ENCODE measurements at regions not wholly inside any gene's neighbourhood (a gene's known extent, or its start where the extent isn't known, plus 50 kb on each side); places are given as distances from the start of the nearest gene placed in this dataset.

GRCh38 chr15:77869021-77869895 lies 208.3 kb downstream of the TBC1D2B start:
- Histone ChIP-seq H3K4me2 (ENCODE audit: insufficient read depth in 1 of 2, low read depth in 2 of 2, low read length in 2 of 2) (no peak overlapping the region), H4K8ac (ENCODE audit: extremely low read depth, insufficient read depth, low read length) (no peak overlapping the region; the same call in 1 of the 2 replicates), H2AK5ac (ENCODE audit: low read depth, low read length) (no peak overlapping the region), H3K4ac (replicated peaks; ENCODE audit: insufficient read length, low read depth, low read length) (no peak overlapping the region), H3K79me1 (ENCODE audit: low read depth, low read length) (no peaks in the 10 kb centered on the region), H3K27ac (ENCODE audit: low read depth, low read length) (no peak overlapping the region), H3K23ac (ENCODE audit: insufficient read length) (no peak overlapping the region), H2BK120ac (replicated peaks; ENCODE audit: low read depth, low read length) (no peak overlapping the region), H3K4me3 (ENCODE audit: extremely low read depth in 1 of 4, insufficient read depth in 2 of 4, low read depth in 3 of 4, low read length in 4 of 4) (no peak overlapping the region), H3K14ac (ENCODE audit: insufficient read length) (no peak overlapping the region), H3K4me1 (replicated peaks in 1 of 4; ENCODE audit: control insufficient read depth in 3 of 4, insufficient read depth in 4 of 4, low read length in 3 of 4) (peaks cover 0 to 5% (median 2%) of the 10 kb centered on the region in 4 experiments; a peak in 3 of 7 replicates), H3K9ac (replicated peaks in 1 of 4; ENCODE audit: extremely low read depth in 1 of 4, low read depth in 3 of 4, low read length in 3 of 4) (no peak overlapping the region), H3K56ac (replicated peaks; ENCODE audit: insufficient read length, low read depth, low read length) (no peak overlapping the region), H2BK20ac (ENCODE audit: low read length) (no peak overlapping the region), H4K5ac (ENCODE audit: insufficient read length, low read depth, low read length) (no peak overlapping the region), H3K9me3 (ENCODE audit: insufficient read depth in 2 of 2, low read depth in 1 of 2, low read length in 1 of 2) (no peaks in the 10 kb centered on the region), H2AFZ (ENCODE audit: low read length) (no peak overlapping the region), H3K18ac (ENCODE audit: extremely low read depth, low read length) (no peak overlapping the region), H3K27me3 (replicated peaks in 1 of 4; ENCODE audit: control insufficient read depth in 3 of 4, extremely low read depth in 1 of 4, insufficient read depth in 3 of 4, low read length in 3 of 4) (0 out of 7 replicates have a peak, but pooled peaks cover 0 to 2% (median 0%) of the 10 kb centered on the region in 4 experiments), H3K79me2 (ENCODE audit: control insufficient read depth in 1 of 2, insufficient read depth in 2 of 2, low read length in 2 of 2) (no peaks in the 10 kb centered on the region), H3K23me2 (ENCODE audit: low read depth, low read length) (no peaks in the 10 kb centered on the region), H4K91ac (replicated peaks; ENCODE audit: insufficient read length, low read length) (no peak overlapping the region), H2BK12ac (ENCODE audit: low read depth, low read length) (no peak overlapping the region), H3K36me3 (ENCODE audit: control insufficient read depth in 2 of 4, insufficient read depth in 4 of 4, low read length in 3 of 4) (no peaks in the 10 kb centered on the region), H2BK15ac (ENCODE audit: low read length) (no peak overlapping the region), H4K20me1 (replicated peaks in 1 of 2; ENCODE audit: control insufficient read depth in 1 of 2, insufficient read depth in 2 of 2, low read length in 2 of 2) (no peaks in the 10 kb centered on the region), H2BK5ac (ENCODE audit: low read depth, low read length) (no peak overlapping the region)
- WGBS, 2 experiments (ENCODE audit: extremely low coverage in 1 of 2, insufficient coverage in 1 of 2, insufficient read length in 1 of 2, insufficient replicate concordance in 2 of 2, low coverage in 1 of 2, low lambda C conversion rate in 2 of 2, missing lambda C conversion rate in 1 of 2) = 92% methylated on average over 17 of the region's 17 CpGs; no CpG with 5 or more reads in 1 of the 2 experiments
- ChIA-PET CTCF (ENCODE audit: partially characterized antibody) (interaction anchor here (0.8 to 1.5 kb wide), 6 partner anchors 16 to 236 kb away, joined by 3 to 7 read pairs (median 4); no protein-coding TSS in a partner anchor), POLR2A (ENCODE audit: partially characterized antibody) (no interaction called here)
- no peak for FAIRE-seq
- no peak for DNase-seq (ENCODE audit: low read depth in 1 of 2, low spot score in 2 of 2)
- TF ChIP-seq SUZ12 (IDR thresholded peaks at IDR 0.05; ENCODE audit: low read length) = no peak
- TF ChIP-seq JUND (IDR thresholded peaks at IDR 0.05; ENCODE audit: low read length) = no peak
- no peak for TF ChIP-seq CREB1 (IDR thresholded peaks at IDR 0.05)
- TF ChIP-seq SP2 (IDR thresholded peaks at IDR 0.05; ENCODE audit: low read length) = no peak
- no peak for TF ChIP-seq TEAD4 (IDR thresholded peaks at IDR 0.05; ENCODE audit: low read depth, low read length)
- no peak for TF ChIP-seq GABPA (IDR thresholded peaks at IDR 0.05; ENCODE audit: borderline replicate concordance, insufficient read depth, low read length)
- TF ChIP-seq SP1 (IDR thresholded peaks at IDR 0.05; ENCODE audit: low read depth, low read length) = no peak
- no peak for TF ChIP-seq CBX5 (IDR thresholded peaks at IDR 0.05; ENCODE audit: low read depth, low read length)
- TF ChIP-seq CTBP2 (IDR thresholded peaks at IDR 0.05; ENCODE audit: borderline replicate concordance, insufficient read depth, insufficient read length, low read length) = no peak
- TF ChIP-seq RNF2 (IDR thresholded peaks at IDR 0.05; ENCODE audit: borderline replicate concordance, low read depth, low read length, missing control alignments, poor library complexity, severe bottlenecking) = no peak
- no peak for TF ChIP-seq POLR2A (IDR thresholded peaks at IDR 0.05; ENCODE audit: control extremely low read depth in 1 of 2, low read depth in 2 of 2, low read length in 2 of 2)

Data from H1 (cell line).